ENCODE measurements at regions not wholly inside any gene's neighbourhood (a gene's known extent, or its start where the extent isn't known, plus 50 kb on each side); places are given as distances from the start of the nearest gene placed in this dataset.

GRCh38 chr3:81891055-81891895 is 129.8 kb upstream of the GBE1 start:
- Histone ChIP-seq H3K9me2 (replicated peaks; ENCODE audit: insufficient read depth, low read length) (no peaks in the 10 kb centered on the region), H3K27me3 (ENCODE audit: low read length) (no peaks in the 10 kb centered on the region), H4K20me1 (ENCODE audit: low read depth, low read length) (no peaks in the 10 kb centered on the region), H3K9ac (ENCODE audit: low read length) (no peak overlapping the region), H3K4me2 (ENCODE audit: low read depth, low read length, poor library complexity, severe bottlenecking) (no peak overlapping the region), H3K36me3 (ENCODE audit: low read length) (no peaks in the 10 kb centered on the region), H2AFZ (ENCODE audit: low read depth, low read length, severe bottlenecking) (no peak overlapping the region), H3K79me2 (ENCODE audit: insufficient read depth, low read length) (no peaks in the 10 kb centered on the region), H3K4me3 (ENCODE audit: insufficient read depth, low read length, poor library complexity, severe bottlenecking) (no peak overlapping the region), H3F3A (ENCODE audit: insufficient read depth) (no peaks in the 10 kb centered on the region), H3K27ac (ENCODE audit: low read depth, low read length) (no peak overlapping the region), H3K9me3 (ENCODE audit: insufficient read depth, low read length) (no peaks in the 10 kb centered on the region)
- TF ChIP-seq CTCF (IDR thresholded peaks at IDR 0.05; ENCODE audit: insufficient read depth, low read length, poor library complexity, severe bottlenecking) (no peak), EZH2phosphoT487 (conservative IDR thresholded peaks at IDR 0.05; ENCODE audit: low read length) (no peak)

DNA sequence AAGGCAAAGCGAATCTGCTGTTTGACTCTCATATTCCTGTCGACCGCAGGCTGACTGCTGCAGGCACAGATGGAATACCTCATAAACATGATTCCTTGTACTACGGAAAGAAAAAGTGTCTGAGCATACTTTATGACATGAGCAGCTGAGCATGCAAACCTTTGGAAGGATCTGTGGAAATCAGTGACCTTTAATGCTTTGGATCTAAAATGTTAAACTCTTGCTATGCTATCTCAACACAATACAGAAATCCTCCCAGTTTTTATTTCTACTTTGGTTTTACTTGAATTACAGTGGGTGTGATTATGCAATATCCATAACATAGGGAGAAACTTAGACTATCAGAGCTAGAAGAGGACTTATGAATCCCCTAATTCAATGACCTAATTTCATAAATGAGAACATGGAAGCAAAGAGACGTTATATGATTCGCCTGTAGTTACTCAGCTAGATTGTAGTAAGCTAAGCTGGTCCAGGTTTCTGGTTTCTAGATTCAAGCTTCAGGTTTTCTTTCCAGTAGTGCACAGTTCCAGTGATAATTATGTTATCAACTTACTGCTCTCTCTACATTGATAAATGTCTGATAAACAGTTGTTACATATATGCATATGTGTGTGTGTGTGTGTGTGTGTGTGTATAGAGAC is 127.6 kb upstream of the GBE1 start:
- no peak for TF ChIP-seq EZH2phosphoT487 (conservative IDR thresholded peaks at IDR 0.05; ENCODE audit: low read length)
- no peak for TF ChIP-seq CTCF (IDR thresholded peaks at IDR 0.05; ENCODE audit: insufficient read depth, low read length, poor library complexity, severe bottlenecking)
- Histone ChIP-seq H3K9ac (ENCODE audit: low read length) (no peak overlapping the region), H2AFZ (ENCODE audit: low read depth, low read length, severe bottlenecking) (no peak overlapping the region), H4K20me1 (ENCODE audit: low read depth, low read length) (no peaks in the 10 kb centered on the region), H3K27ac (ENCODE audit: low read depth, low read length) (no peak overlapping the region), H3K9me2 (replicated peaks; ENCODE audit: insufficient read depth, low read length) (no peaks in the 10 kb centered on the region), H3K27me3 (ENCODE audit: low read length) (no peaks in the 10 kb centered on the region), H3F3A (ENCODE audit: insufficient read depth) (no peaks in the 10 kb centered on the region), H3K36me3 (ENCODE audit: low read length) (no peaks in the 10 kb centered on the region), H3K79me2 (ENCODE audit: insufficient read depth, low read length) (no peaks in the 10 kb centered on the region), H3K9me3 (ENCODE audit: insufficient read depth, low read length) (no peaks in the 10 kb centered on the region), H3K4me3 (ENCODE audit: insufficient read depth, low read length, poor library complexity, severe bottlenecking) (no peak overlapping the region), H3K4me2 (ENCODE audit: low read depth, low read length, poor library complexity, severe bottlenecking) (no peak overlapping the region)

DNA sequence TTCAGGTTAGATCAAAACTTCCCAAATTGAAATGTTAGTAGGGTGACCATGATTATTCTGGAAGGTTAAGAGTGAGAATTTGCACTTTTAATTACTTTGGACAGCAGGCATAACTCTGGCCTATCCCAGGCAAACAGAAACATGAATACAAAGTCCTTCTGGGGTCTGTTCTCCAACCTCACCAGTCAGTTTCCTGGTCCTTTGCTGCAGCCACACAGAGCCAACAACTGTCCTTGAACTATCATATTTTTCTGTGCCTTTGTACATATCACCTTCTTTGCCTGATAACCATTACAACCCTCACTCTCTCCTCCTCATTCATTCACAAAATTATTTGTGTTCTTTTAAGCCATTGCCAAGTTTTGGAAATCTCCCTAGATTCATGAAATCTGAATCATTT is 126.0 kb upstream of the GBE1 start:
- Histone ChIP-seq H3K79me2 (ENCODE audit: insufficient read depth, low read length) (no peaks in the 10 kb centered on the region), H3F3A (ENCODE audit: insufficient read depth) (no peaks in the 10 kb centered on the region), H3K9me2 (replicated peaks; ENCODE audit: insufficient read depth, low read length) (no peaks in the 10 kb centered on the region), H2AFZ (ENCODE audit: low read depth, low read length, severe bottlenecking) (no peak overlapping the region), H3K4me2 (ENCODE audit: low read depth, low read length, poor library complexity, severe bottlenecking) (no peak overlapping the region), H3K9ac (ENCODE audit: low read length) (no peak overlapping the region), H3K27ac (ENCODE audit: low read depth, low read length) (no peak overlapping the region), H4K20me1 (ENCODE audit: low read depth, low read length) (no peaks in the 10 kb centered on the region), H3K36me3 (ENCODE audit: low read length) (no peaks in the 10 kb centered on the region), H3K4me3 (ENCODE audit: insufficient read depth, low read length, poor library complexity, severe bottlenecking) (no peak overlapping the region), H3K27me3 (ENCODE audit: low read length) (no peaks in the 10 kb centered on the region), H3K9me3 (ENCODE audit: insufficient read depth, low read length) (no peaks in the 10 kb centered on the region)
- TF ChIP-seq CTCF (IDR thresholded peaks at IDR 0.05; ENCODE audit: insufficient read depth, low read length, poor library complexity, severe bottlenecking) (no peak), EZH2phosphoT487 (conservative IDR thresholded peaks at IDR 0.05; ENCODE audit: low read length) (no peak)

Data from SU-DHL-6 (cell line).